PC-9 (cell line): ENCODE measurements at regions not wholly inside any gene's neighbourhood (a gene's known extent, or its start where the extent isn't known, plus 50 kb on each side); places are given as distances from the start of the nearest gene placed in this dataset.

Source experiments
- BruUV-seq: library from RNA; stranded (reverse); fragments of 400-500 nt; replicated peaks from 2 replicates; lab custom pipeline; 2021; lab: Mats Ljungman, UMichigan
- CTCF ChIA-PET: fragments of 300-600 bp; sonication (Branson Sonifier 250); formaldehyde crosslinking; loops from one replicate; lab custom pipeline; 2022; ENCODE audit warnings: antibody characterized with exemption; lab: Charles Lee
- POLR2A ChIA-PET: fragments of 300-600 bp; sonication (Branson Sonifier 250); formaldehyde crosslinking; loops from one replicate; lab custom pipeline; 2022; ENCODE audit warnings: antibody characterized with exemption; ENCODE audit not compliant: unreplicated experiment; lab: Charles Lee
- DNase-seq, 2 experiments: peaks; one replicate each; pipeline versions ENCODE4 v3.0.0 to v3.0.0-alpha.2; 2015 to 2022; ENCODE audit warnings: mixed read lengths in 1 of 2
- H2AFZ ChIP-seq: fragments of 200-600 bp; sonication (generic); 2 replicates; pipeline ENCODE4 v1.8.1; 2017; ENCODE audit warnings: antibody characterized with exemption
- H3F3A ChIP-seq: fragments of 200-600 bp; sonication (generic); 2 replicates; pipeline ENCODE4 v1.8.1; 2017; ENCODE audit warnings: antibody characterized with exemption, mild to moderate bottlenecking, low read depth; ENCODE audit not compliant: insufficient read depth
- H3K27ac ChIP-seq: fragments of 200-600 bp; sonication (generic); 2 replicates; pipeline ENCODE4 v1.6.1; 2016; ENCODE audit warnings: mixed run types
- H3K27me3 ChIP-seq: fragments of 200-600 bp; sonication (generic); 2 replicates; pipeline ENCODE4 v1.6.1; 2016; ENCODE audit warnings: low read depth, mixed run types; ENCODE audit not compliant: insufficient read depth
- H3K36me3 ChIP-seq: fragments of 200-600 bp; sonication (generic); 2 replicates; pipeline ENCODE4 v1.6.1; 2016; ENCODE audit warnings: low read depth, mixed run types
- H3K4me1 ChIP-seq: fragments of 200-600 bp; sonication (generic); replicated peaks from 2 replicates; pipeline ENCODE4 v1.6.1; 2016; ENCODE audit warnings: mixed run types; ENCODE audit not compliant: insufficient read depth
- H3K4me2 ChIP-seq: fragments of 200-600 bp; sonication (generic); 2 replicates; pipeline ENCODE4 v1.6.1; 2017; ENCODE audit warnings: mixed run types
- H3K4me3 ChIP-seq: fragments of 200-600 bp; sonication (generic); 2 replicates; pipeline ENCODE4 v1.6.1; 2016; ENCODE audit warnings: mixed run types
- H3K79me2 ChIP-seq: fragments of 200-600 bp; sonication (generic); 2 replicates; pipeline ENCODE4 v1.6.1; 2017; ENCODE audit warnings: low read depth, mixed run types
- H3K9me2 ChIP-seq: fragments of 200-600 bp; sonication (generic); 2 replicates; pipeline ENCODE4 v1.8.1; 2017; ENCODE audit warnings: mild to moderate bottlenecking; ENCODE audit not compliant: insufficient read depth
- H3K9me3 ChIP-seq: fragments of 200-600 bp; sonication (generic); 2 replicates; pipeline ENCODE4 v1.8.1; 2016; ENCODE audit warnings: low read depth; ENCODE audit not compliant: insufficient read depth
- H4K20me1 ChIP-seq: fragments of 200-600 bp; sonication (generic); 2 replicates; pipeline ENCODE4 v1.8.1; 2017; ENCODE audit not compliant: insufficient read depth
- EZH2 ChIP-seq: fragments of 200-600 bp; sonication (generic); IDR thresholded peaks from 2 replicates; pipeline ENCODE4 v1.8.0; 2017; ENCODE audit warnings: antibody characterized with exemption, low read depth
- intact Hi-C: fragments of 100-400 bp; cut with micrococcal nuclease; formaldehyde crosslinking; loops from one replicate; pipeline ENCODE4 v1.10.0; 2022; ENCODE audit not compliant: unreplicated experiment
- TF ChIP-seq, protein P1 (sequence below): fragments of 200-600 bp; sonication (generic); conservative IDR thresholded peaks from 2 replicates; pipeline ENCODE4 v1.6.1; 2017; ENCODE audit warnings: mixed run types, antibody characterized with exemption, mild to moderate bottlenecking, moderate library complexity

DNA sequence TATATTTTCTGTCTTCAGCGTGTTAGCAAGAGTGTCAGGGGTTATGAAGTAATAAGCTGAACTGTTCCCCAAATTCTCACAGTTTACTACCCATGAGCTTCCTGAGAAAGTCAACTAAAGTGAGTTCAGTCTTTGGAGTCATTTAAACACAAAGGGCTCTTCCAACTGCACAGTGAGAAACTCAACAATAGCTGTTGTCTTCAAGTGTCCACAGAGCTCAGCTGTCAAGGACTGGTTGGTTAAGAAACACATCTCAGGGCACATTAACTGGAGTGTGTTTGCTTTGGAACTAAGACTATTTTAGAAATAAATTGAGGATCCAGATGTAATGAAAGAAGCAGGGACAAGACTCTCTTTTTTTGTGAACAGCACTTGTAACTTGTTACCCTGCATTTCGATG, 241.4 kb upstream of the SOX4 start:
- no peaks in the 10 kb centered on the region for H3K36me3 ChIP-seq
- BruUV-seq = no TSS peak
- H3F3A ChIP-seq = no peaks in the 10 kb centered on the region
- H3K9me3 ChIP-seq = no peaks in the 10 kb centered on the region
- no peak overlapping the region for H2AFZ ChIP-seq
- no peak overlapping the region for H3K27ac ChIP-seq
- intact Hi-C loops = no loop called here
- no peaks in the 10 kb centered on the region for H3K27me3 ChIP-seq
- H3K9me2 ChIP-seq = no peaks in the 10 kb centered on the region
- ChIA-PET POLR2A (no interaction called here), CTCF (interaction anchor here (0.7 kb wide), 1 partner anchor 647 kb away, joined by 7 read pairs; no protein-coding TSS in a partner anchor)
- DNase-seq = no peak
- H3K79me2 ChIP-seq = no peaks in the 10 kb centered on the region
- H3K4me2 ChIP-seq = no peak overlapping the region
- no peaks in the 10 kb centered on the region for H3K4me1 ChIP-seq
- H3K4me3 ChIP-seq = no peak overlapping the region
- H4K20me1 ChIP-seq = no peaks in the 10 kb centered on the region
- TF ChIP-seq, protein P1, sequence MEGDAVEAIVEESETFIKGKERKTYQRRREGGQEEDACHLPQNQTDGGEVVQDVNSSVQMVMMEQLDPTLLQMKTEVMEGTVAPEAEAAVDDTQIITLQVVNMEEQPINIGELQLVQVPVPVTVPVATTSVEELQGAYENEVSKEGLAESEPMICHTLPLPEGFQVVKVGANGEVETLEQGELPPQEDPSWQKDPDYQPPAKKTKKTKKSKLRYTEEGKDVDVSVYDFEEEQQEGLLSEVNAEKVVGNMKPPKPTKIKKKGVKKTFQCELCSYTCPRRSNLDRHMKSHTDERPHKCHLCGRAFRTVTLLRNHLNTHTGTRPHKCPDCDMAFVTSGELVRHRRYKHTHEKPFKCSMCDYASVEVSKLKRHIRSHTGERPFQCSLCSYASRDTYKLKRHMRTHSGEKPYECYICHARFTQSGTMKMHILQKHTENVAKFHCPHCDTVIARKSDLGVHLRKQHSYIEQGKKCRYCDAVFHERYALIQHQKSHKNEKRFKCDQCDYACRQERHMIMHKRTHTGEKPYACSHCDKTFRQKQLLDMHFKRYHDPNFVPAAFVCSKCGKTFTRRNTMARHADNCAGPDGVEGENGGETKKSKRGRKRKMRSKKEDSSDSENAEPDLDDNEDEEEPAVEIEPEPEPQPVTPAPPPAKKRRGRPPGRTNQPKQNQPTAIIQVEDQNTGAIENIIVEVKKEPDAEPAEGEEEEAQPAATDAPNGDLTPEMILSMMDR = no peak

GRCh38 chr6:21354805-21355238, 238.7 kb upstream of the SOX4 start:
- Histone ChIP-seq H3K4me1 (0 out of 2 replicates have a peak, but pooled peaks cover 4% of the 10 kb centered on the region), H3F3A (no peaks in the 10 kb centered on the region), H3K79me2 (no peaks in the 10 kb centered on the region), H3K4me3 (no peak overlapping the region), H3K27ac (no peak overlapping the region), H3K27me3 (no peaks in the 10 kb centered on the region), H4K20me1 (no peaks in the 10 kb centered on the region), H3K4me2 (no peak overlapping the region), H3K9me3 (no peaks in the 10 kb centered on the region), H3K36me3 (no peaks in the 10 kb centered on the region), H2AFZ (no peak overlapping the region), H3K9me2 (no peaks in the 10 kb centered on the region)
- BruUV-seq = no TSS peak
- DNase-seq = no peak
- ChIA-PET POLR2A (no interaction called here), CTCF (no interaction called here)
- TF ChIP-seq, protein P1 = no peak
- no peak for TF ChIP-seq EZH2
- intact Hi-C loops = no loop called here

DNA sequence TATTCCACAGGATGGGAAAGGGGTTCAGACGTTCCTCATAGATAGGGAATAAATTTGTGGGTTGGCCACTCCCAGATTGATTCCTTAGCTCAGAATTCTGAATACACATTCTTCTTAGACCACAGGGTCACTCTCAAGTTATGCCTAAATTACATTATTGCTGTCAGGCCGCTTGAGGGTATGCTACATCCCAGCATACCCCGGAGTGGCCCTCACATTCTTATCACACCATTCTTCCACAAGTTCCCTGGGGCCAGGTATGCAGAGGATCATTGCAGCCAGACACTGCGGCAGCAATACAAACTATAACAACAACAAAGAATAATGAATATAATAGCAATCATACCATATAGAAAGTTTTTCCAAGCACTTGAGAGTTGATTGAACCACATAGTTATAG, 237.9 kb upstream of the SOX4 start:
- no TSS peak for BruUV-seq
- Histone ChIP-seq H3K79me2 (no peaks in the 10 kb centered on the region), H3K4me1 (0 out of 2 replicates have a peak, but pooled peaks cover 12% of the 10 kb centered on the region), H3K27ac (no peak overlapping the region), H4K20me1 (no peaks in the 10 kb centered on the region), H3K9me2 (no peaks in the 10 kb centered on the region), H3K27me3 (no peaks in the 10 kb centered on the region), H3F3A (no peaks in the 10 kb centered on the region), H2AFZ (no peak overlapping the region), H3K9me3 (no peaks in the 10 kb centered on the region), H3K36me3 (no peaks in the 10 kb centered on the region), H3K4me3 (no peak overlapping the region), H3K4me2 (no peak overlapping the region)
- DNase-seq = no peak
- intact Hi-C loops = no loop called here
- ChIA-PET POLR2A (no interaction called here), CTCF (no interaction called here)
- no peak for TF ChIP-seq EZH2
- TF ChIP-seq, protein P1 = no peak
